BJ (cell line): ENCODE measurements at regions not wholly inside any gene's neighbourhood (a gene's known extent, or its start where the extent isn't known, plus 50 kb on each side); places are given as distances from the start of the nearest gene placed in this dataset.

ENCODE experiments used
- CTCF ChIA-PET: fragments of 350-600 bp; formaldehyde crosslinking; extraction: SDS; loops from one replicate; lab custom pipeline; 2021; ENCODE audit warnings: antibody characterized with exemption, inconsistent platforms; lab: Yijun Ruan, JAX
- POLR2A ChIA-PET: fragments of 300-600 bp; sonication (Branson Sonifier 250); formaldehyde crosslinking; extraction: SDS; loops from one replicate; lab custom pipeline; 2021; ENCODE audit warnings: antibody characterized with exemption; lab: Charles Lee
- DNase-seq: peaks from one replicate; pipeline ENCODE4 v3.0.0-alpha.2; 2011; ENCODE audit warnings: low read depth
- H3K27me3 ChIP-seq: 2 replicates; pipeline ENCODE4 v1.6.0; 2011; ENCODE audit warnings: low read length; ENCODE audit not compliant: control insufficient read depth, insufficient read depth
- H3K36me3 ChIP-seq: 2 replicates; pipeline ENCODE4 v1.5.1; 2011; ENCODE audit warnings: low read length; ENCODE audit not compliant: control insufficient read depth, insufficient read depth
- H3K4me3 ChIP-seq: 2 replicates; pipeline ENCODE4 v1.5.1; 2011; ENCODE audit warnings: low read depth, mild to moderate bottlenecking, control low read depth, low read length
- CTCF ChIP-seq: IDR thresholded peaks from 2 replicates; pipeline ENCODE4 v1.5.1; 2011; ENCODE audit warnings: low read depth, mild to moderate bottlenecking, control low read depth, inconsistent platforms, low read length, moderate library complexity; ENCODE audit not compliant: insufficient read depth

- DNase-seq = no peak
- TF ChIP-seq CTCF = no peak
- no peaks in the 10 kb centered on the region for H3K36me3 ChIP-seq
- H3K4me3 ChIP-seq = no peak overlapping the region
- H3K27me3 ChIP-seq = no peaks in the 10 kb centered on the region; the same call in 1 of the 2 replicates
- ChIA-PET CTCF (no interaction called here), POLR2A (no interaction called here)
Measured at GRCh38 chr2:8357738-8358518, 323.9 kb upstream of the ID2 start.

GRCh38 chr2:8361930-8362329 lies 319.9 kb upstream of the ID2 start:
- H3K36me3 ChIP-seq = no peaks in the 10 kb centered on the region
- TF ChIP-seq CTCF = no peak
- ChIA-PET CTCF (no interaction called here), POLR2A (no interaction called here)
- no peak for DNase-seq
- no peaks in the 10 kb centered on the region; the same call in 1 of the 2 replicates for H3K27me3 ChIP-seq
- H3K4me3 ChIP-seq = no peak overlapping the region

GRCh38 chr2:8363161-8363560 lies 318.7 kb upstream of the ID2 start:
- POLR2A ChIA-PET = no interaction called here
- Histone ChIP-seq H3K4me3 (no peak overlapping the region), H3K36me3 (no peaks in the 10 kb centered on the region), H3K27me3 (no peaks in the 10 kb centered on the region; the same call in 1 of the 2 replicates)
- TF ChIP-seq CTCF = no peak
- DNase-seq = no peak
- CTCF ChIA-PET = interaction anchor here (0.6 kb wide), 1 partner anchor 11 kb away, joined by 4 read pairs; no protein-coding TSS in a partner anchor

GRCh38 chr2:8364668-8365067 lies 317.2 kb upstream of the ID2 start:
- H3K27me3 ChIP-seq = no peaks in the 10 kb centered on the region; the same call in 1 of the 2 replicates
- no peak for TF ChIP-seq CTCF
- H3K36me3 ChIP-seq = no peaks in the 10 kb centered on the region
- POLR2A ChIA-PET = no interaction called here
- DNase-seq = no peak
- H3K4me3 ChIP-seq = no peak overlapping the region
- CTCF ChIA-PET = no interaction called here

- TF ChIP-seq CTCF = no peak
- no peak for DNase-seq
Measured at GRCh38 chr2:8365331-8365910, 316.4 kb upstream of the ID2 start.

More at GRCh38 chr2:8365331-8365910, 316.4 kb upstream of the ID2 start:
- no peaks in the 10 kb centered on the region for H3K36me3 ChIP-seq
- CTCF ChIA-PET = no interaction called here
- POLR2A ChIA-PET = no interaction called here
- H3K4me3 ChIP-seq = no peak overlapping the region
- no peaks in the 10 kb centered on the region; the same call in 1 of the 2 replicates for H3K27me3 ChIP-seq
